LNCAP (cell line): ENCODE measurements at regions not wholly inside any gene's neighbourhood (a gene's known extent, or its start where the extent isn't known, plus 50 kb on each side); places are given as distances from the start of the nearest gene placed in this dataset.

Source experiments
- TF ChIP-seq, protein P1 (sequence below): fragments of 450-650 bp; IDR thresholded peaks from 2 replicates; pipeline ENCODE4 v1.5.1; 2017; ENCODE audit warnings: mild to moderate bottlenecking

DNA sequence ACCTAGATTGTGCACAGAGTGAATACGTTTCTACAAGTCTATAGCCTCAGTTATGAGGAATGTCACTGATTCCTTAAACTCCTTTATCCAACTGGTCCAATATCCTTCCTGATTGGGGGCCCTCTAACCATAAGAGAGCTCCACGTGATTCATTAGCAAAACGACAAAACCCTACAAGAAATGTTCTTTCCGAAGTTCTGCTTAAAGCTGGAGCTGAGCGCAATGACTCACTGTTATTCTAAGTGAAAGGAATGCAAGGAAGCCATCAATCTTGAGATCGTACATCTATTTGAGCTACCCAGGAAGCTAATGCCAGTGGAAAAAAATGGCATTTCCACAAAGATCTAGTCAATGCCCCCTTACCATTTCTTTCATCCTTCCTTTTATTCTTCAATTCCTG is 354.9 kb upstream of the CDH20 start:
- TF ChIP-seq, protein P1, sequence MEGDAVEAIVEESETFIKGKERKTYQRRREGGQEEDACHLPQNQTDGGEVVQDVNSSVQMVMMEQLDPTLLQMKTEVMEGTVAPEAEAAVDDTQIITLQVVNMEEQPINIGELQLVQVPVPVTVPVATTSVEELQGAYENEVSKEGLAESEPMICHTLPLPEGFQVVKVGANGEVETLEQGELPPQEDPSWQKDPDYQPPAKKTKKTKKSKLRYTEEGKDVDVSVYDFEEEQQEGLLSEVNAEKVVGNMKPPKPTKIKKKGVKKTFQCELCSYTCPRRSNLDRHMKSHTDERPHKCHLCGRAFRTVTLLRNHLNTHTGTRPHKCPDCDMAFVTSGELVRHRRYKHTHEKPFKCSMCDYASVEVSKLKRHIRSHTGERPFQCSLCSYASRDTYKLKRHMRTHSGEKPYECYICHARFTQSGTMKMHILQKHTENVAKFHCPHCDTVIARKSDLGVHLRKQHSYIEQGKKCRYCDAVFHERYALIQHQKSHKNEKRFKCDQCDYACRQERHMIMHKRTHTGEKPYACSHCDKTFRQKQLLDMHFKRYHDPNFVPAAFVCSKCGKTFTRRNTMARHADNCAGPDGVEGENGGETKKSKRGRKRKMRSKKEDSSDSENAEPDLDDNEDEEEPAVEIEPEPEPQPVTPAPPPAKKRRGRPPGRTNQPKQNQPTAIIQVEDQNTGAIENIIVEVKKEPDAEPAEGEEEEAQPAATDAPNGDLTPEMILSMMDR = no peak

DNA sequence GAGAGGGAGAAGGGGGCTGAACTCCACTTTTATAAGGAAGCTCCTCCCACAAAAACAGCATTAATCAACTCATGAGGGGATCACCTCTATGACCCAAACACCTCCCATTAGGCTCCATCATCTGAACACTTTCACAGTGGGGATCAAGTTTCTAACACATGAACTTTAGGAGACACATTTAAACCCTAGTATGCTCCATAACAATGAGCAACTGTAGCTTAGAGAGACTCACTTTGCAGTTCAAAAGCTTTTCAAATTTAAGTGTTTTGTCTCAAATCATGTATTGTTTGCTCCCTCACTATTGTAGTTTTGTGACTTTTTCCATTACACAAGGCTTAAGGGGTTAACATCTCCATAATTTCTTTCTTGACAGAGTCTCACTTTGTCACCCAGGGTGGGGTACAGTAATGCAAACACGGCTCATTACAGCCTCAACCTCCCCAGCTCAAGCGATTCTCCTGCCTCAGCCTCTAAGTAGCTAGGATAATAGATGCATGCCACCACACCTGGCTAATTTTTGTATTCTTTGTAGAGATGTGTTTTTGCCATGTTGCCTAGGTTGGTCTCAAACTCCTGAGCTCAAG is 352.7 kb upstream of the CDH20 start:
- TF ChIP-seq, protein P1 = no peak

DNA sequence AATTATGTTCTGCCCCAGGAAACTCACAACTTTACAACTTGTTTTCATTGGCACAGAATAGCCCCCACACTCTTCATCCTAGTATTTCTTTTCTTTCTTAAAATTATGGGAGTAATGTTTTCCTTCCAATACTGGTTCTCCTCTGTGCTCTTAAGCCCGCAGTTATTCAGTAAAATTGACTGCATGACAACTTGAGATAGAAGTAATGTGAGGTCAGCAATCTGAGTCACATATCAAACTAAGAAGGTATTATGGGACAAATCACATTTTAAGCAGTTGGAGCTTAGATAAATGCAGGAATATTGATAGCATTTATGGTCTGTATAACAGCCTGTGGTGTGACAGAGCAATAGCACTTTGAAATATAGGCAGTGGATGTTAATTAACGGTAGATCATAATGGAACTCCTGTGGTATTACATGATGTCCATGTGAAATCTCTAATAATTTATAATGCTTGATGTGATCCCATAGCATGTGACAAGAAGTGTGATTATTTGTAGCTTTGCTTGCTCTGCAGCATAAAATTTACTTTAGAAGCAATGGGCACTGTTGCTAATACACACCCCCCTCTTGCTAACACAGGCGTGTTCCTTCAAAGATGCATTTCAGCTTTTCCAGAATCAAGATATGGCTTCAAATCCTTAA is 351.4 kb upstream of the CDH20 start:
- TF ChIP-seq, protein P1 = no peak

DNA sequence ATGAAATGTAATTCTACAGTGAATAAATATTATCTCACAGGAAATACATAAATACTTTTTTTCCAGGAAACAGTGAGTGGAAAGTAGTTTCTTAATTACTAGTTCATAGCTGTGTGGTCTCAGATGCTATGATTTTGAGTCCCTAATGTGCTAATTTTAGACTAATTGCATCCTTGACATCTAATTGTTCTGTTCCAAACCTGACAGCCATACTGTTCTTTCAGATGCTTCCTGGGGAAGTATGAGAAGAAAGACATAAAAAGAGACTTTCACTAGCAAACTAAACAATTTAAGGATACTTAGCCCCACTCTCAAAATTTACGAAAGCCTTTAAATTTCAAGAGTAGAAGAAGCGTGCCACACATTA is 350.9 kb upstream of the CDH20 start:
- TF ChIP-seq, protein P1 = no peak

DNA sequence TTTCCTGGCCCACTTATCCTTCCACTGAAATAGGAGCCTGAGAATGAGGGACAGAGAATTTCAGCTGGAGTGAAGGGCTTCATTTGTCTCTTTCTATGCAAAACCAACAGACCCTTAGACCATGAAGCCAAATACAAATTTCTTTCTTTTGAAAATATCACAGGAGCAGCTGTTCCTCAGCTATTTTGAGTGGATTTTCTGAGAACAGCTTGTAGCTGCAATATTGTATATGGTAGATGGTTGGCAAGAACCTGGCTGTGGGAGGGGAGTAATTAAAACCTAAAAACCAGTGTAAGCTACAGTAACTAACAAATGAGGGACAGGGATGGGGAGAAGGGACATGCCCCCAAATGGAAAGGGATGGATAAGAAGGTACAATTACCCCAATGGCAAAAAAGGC is 350.3 kb upstream of the CDH20 start:
- TF ChIP-seq, protein P1 = no peak

DNA sequence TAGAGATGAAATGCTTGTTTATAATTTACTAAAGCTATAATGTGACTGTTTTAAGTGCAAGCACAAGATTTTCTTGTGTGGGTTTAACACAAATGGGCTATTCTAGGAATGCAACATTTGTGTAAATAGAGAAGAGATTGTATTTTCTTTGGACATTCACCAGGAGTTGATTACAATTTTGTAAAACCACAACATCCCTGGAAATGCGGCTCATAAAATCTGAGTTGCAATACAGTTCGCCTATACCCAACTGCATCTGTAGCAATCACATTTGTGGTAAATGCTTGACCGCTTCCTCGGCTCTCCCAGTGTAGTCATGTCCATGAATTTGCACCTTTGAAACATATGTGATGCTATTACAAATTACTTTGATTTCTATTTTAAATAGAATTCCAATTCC is 348.7 kb upstream of the CDH20 start:
- TF ChIP-seq, protein P1 = no peak

DNA sequence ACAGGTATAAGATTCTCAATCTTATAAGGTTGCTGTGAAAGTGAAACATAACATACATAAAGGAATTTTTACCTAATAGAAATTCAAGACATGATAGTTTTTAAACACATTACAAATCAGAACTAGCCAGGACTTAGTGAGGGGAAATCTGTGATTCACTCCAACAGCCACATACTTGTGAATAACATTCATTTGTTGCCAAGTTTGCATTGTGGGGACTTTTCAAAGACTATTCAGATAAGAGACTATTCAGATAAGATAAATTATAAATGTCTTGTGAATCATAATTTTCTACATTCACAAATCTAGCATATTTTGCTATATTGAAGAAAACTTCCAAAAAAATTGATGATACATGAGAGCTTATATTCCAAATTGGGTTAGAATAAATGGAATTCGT is 345.3 kb upstream of the CDH20 start:
- TF ChIP-seq, protein P1 = no peak

DNA sequence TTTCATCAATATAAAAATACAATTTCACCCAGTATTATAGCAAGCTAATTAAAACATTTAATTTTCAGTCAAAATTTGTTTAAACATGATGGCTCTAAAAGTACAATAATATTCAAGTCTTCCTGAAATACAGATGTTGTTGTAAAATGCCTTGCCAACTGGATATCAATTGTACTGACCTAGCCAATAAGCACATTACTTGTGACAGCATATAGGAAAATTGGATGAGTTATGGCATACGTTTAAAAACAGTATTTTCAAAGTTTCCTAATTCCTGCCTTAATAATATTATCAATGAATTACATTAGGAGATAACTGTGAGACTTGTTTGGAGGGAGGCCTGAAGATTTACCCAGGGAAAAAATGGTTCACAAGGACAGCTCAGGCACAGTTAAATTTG is 336.9 kb upstream of the CDH20 start:
- TF ChIP-seq, protein P1 = no peak
